HEK293T (cell line): ENCODE measurements at regions not wholly inside any gene's neighbourhood (a gene's known extent, or its start where the extent isn't known, plus 50 kb on each side); places are given as distances from the start of the nearest gene placed in this dataset.
"Not testable (repeated sequence)": the region's sequence is repeated elsewhere in the genome, so short reads cannot be mapped to it uniquely, and the experiment has no call there.

Source experiments
- ARNT ChIP-seq: fragments of 450-650 bp; IDR thresholded peaks from 2 replicates; pipeline ENCODE4 v1.6.1; 2017; ENCODE audit warnings: mild to moderate bottlenecking
- BHLHE40 ChIP-seq: fragments of 450-650 bp; IDR thresholded peaks from 2 replicates; pipeline ENCODE4 v1.6.1; 2016; ENCODE audit warnings: mild to moderate bottlenecking, moderate library complexity, borderline replicate concordance
- CTBP1 ChIP-seq: fragments of 450-650 bp; IDR thresholded peaks from 2 replicates; pipeline ENCODE4 v1.6.1; 2016; ENCODE audit warnings: borderline replicate concordance
- ELF4 ChIP-seq: fragments of 450-650 bp; IDR thresholded peaks from 2 replicates; pipeline ENCODE4 v1.6.1; 2017; ENCODE audit warnings: antibody characterized with exemption
- FOXA1 ChIP-seq: fragments of 450-650 bp; IDR thresholded peaks from 2 replicates; pipeline ENCODE4 v1.6.1; 2016; ENCODE audit warnings: mild to moderate bottlenecking
- FOXK2 ChIP-seq: fragments of 450-650 bp; IDR thresholded peaks from 2 replicates; pipeline ENCODE4 v1.6.1; 2016; ENCODE audit warnings: mild to moderate bottlenecking
- FOXM1 ChIP-seq: fragments of 450-650 bp; IDR thresholded peaks from 2 replicates; pipeline ENCODE4 v1.6.1; 2017; ENCODE audit warnings: mild to moderate bottlenecking, borderline replicate concordance
- HDGF ChIP-seq: fragments of 450-650 bp; IDR thresholded peaks from 2 replicates; pipeline ENCODE4 v1.6.1; 2017; ENCODE audit warnings: antibody characterized with exemption, borderline replicate concordance
- NFRKB ChIP-seq: fragments of 450-650 bp; IDR thresholded peaks from 2 replicates; pipeline ENCODE4 v1.6.1; 2016; ENCODE audit warnings: mild to moderate bottlenecking, moderate library complexity
- PKNOX1 ChIP-seq: fragments of 450-650 bp; IDR thresholded peaks from 2 replicates; pipeline ENCODE4 v1.6.1; 2016
- SP1 ChIP-seq: fragments of 450-650 bp; IDR thresholded peaks from 2 replicates; pipeline ENCODE4 v1.6.1; 2017
- SUZ12 ChIP-seq: fragments of 450-650 bp; IDR thresholded peaks from 2 replicates; pipeline ENCODE4 v1.6.1; 2016; ENCODE audit warnings: mild to moderate bottlenecking
- TARDBP ChIP-seq: fragments of 450-650 bp; IDR thresholded peaks from 2 replicates; pipeline ENCODE4 v1.6.1; 2016

DNA sequence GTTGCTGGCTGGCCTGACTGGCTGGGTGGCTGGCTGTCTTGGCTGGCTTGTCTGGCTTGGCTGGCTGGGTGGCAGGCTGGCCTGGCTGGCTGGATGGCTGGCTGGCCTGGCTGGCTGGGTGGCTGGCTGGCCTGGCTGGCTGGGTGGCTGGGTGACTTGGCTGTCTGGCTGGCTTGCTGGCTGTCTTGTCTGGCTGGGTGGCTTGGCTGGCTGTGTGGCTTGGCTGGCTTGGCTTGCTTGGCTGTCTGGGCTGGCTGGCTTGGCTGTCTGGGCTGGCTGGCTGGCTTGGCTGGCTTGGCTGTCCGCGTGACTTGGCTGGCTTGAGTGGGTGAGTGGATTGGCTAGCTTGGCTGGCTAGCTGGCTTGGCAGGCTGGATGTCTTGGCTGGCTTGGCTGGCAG is 2835.6 kb downstream of the RPIA start:
- TF ChIP-seq SP1, FOXM1, PKNOX1, NFRKB, TARDBP, SUZ12, BHLHE40, HDGF, FOXK2, ARNT, ELF4, FOXA1, CTBP1: not testable (repeated sequence)
